CD4-positive, alpha-beta T cell (primary cell): ENCODE measurements at regions not wholly inside any gene's neighbourhood (a gene's known extent, or its start where the extent isn't known, plus 50 kb on each side); places are given as distances from the start of the nearest gene placed in this dataset.

Experiments
- ATAC-seq: fragments of 200-7000 bp; cut with Tn5 transposase; one replicate; pipeline ENCODE4 v1.10.0; 2022; ENCODE audit warnings: mild to moderate bottlenecking; ENCODE audit not compliant: poor library complexity
- CTCF ChIA-PET: fragments of 350-600 bp; sonication (Branson Sonifier 250); formaldehyde crosslinking; loops from one replicate; lab custom pipeline; 2021; ENCODE audit warnings: antibody characterized with exemption, inconsistent platforms; lab: Charles Lee
- POLR2A ChIA-PET: fragments of 350-600 bp; sonication (Branson Sonifier 250); formaldehyde crosslinking; loops from one replicate; lab custom pipeline; 2021; ENCODE audit warnings: antibody characterized with exemption, inconsistent platforms; lab: Charles Lee
- DNase-seq, 14 experiments: peaks; one replicate each; pipeline ENCODE4 v3.0.0-alpha.2; 2013 to 2020; ENCODE audit warnings: mixed read lengths in 2 of 14
- H3K27ac ChIP-seq, 2 donors: one replicate each; pipeline versions ENCODE4 v1.5.1 to v1.7.0; 2013; ENCODE audit warnings: low read length in 2 of 2, low read depth in 1 of 2, mild to moderate bottlenecking in 1 of 2
- H3K27me3 ChIP-seq, 2 experiments: 1 replicate in 1 of 2; 2 replicates in 1 of 2; pipeline versions ENCODE4 v1.6.1 to v1.7.0; 2013; ENCODE audit warnings: low read length in 2 of 2, control low read depth in 1 of 2, mild to moderate bottlenecking in 1 of 2, moderate library complexity in 1 of 2; ENCODE audit not compliant: insufficient read depth in 2 of 2, control insufficient read depth in 1 of 2
- H3K36me3 ChIP-seq: one replicate; pipeline ENCODE4 v1.6.1; 2013; ENCODE audit warnings: low read length, control low read depth; ENCODE audit not compliant: insufficient read depth
- H3K4me1 ChIP-seq: one replicate; pipeline ENCODE4 v1.6.1; 2013; ENCODE audit warnings: low read length, control low read depth; ENCODE audit not compliant: insufficient read depth
- H3K4me3 ChIP-seq: one replicate; pipeline ENCODE4 v1.5.1; 2013; ENCODE audit warnings: mild to moderate bottlenecking, low read length, moderate library complexity
- H3K9me3 ChIP-seq, 2 experiments: 1 replicate in 1 of 2; 2 replicates in 1 of 2; pipeline versions ENCODE4 v1.6.1 to v1.7.0; 2013; ENCODE audit warnings: low read length in 2 of 2, mild to moderate bottlenecking in 2 of 2, control low read depth in 1 of 2, moderate library complexity in 1 of 2; ENCODE audit not compliant: control insufficient read depth in 1 of 2, insufficient read depth in 1 of 2
- H3K27ac Mint-ChIP-seq: one replicate; pipeline ENCODE4 v1.8.0; 2020; ENCODE audit warnings: mixed read lengths
- H3K27me3 Mint-ChIP-seq: one replicate; pipeline ENCODE4 v1.8.0; 2021; ENCODE audit warnings: mixed read lengths
- H3K36me3 Mint-ChIP-seq: one replicate; pipeline ENCODE4 v1.8.0; 2021; ENCODE audit warnings: low read depth, mixed read lengths
- H3K4me1 Mint-ChIP-seq: one replicate; pipeline ENCODE4 v1.8.0; 2021; ENCODE audit warnings: low read depth, mixed read lengths
- H3K4me3 Mint-ChIP-seq: one replicate; pipeline ENCODE4 v1.8.0; 2020; ENCODE audit warnings: mild to moderate bottlenecking, mixed read lengths
- H3K9me3 Mint-ChIP-seq: one replicate; pipeline ENCODE4 v1.8.0; 2020; ENCODE audit warnings: mixed read lengths
- CTCF ChIP-seq: fragments of 200-600 bp; IDR thresholded peaks from one replicate; pipeline ENCODE4 v1.8.0; 2022; ENCODE audit warnings: antibody characterized with exemption, mild to moderate bottlenecking
- intact Hi-C, 2 experiments: fragments of 100-400 bp; cut with DNase I in 1 of 2; cut with micrococcal nuclease in 1 of 2; formaldehyde crosslinking; loops; one replicate each; pipeline versions ENCODE4 v1.15.1 to v1.9.0; 2023 to 2025; cut with DNase I, micrococcal nuclease

GRCh38 chr2:9755638-9756037 lies 87.6 kb upstream of the TAF1B start:
- ATAC-seq (no peak), DNase-seq (no peak)
- intact Hi-C loops: no loop called here
- no peak for TF ChIP-seq CTCF
- H3K9me3 ChIP-seq: no peaks in the 10 kb centered on the region
- H3K36me3 ChIP-seq: no peaks in the 10 kb centered on the region
- peaks cover 57% of the 10 kb centered on the region for H3K4me1 ChIP-seq
- peaks cover 54% of the 10 kb centered on the region for H3K4me1 Mint-ChIP-seq
- ChIA-PET POLR2A (no interaction called here), CTCF (interaction anchor here (1.0 kb wide), 1 partner anchor 15 kb away, joined by 4 read pairs; no protein-coding TSS in a partner anchor)
- H3K36me3 Mint-ChIP-seq: no peaks in the 10 kb centered on the region
- H3K4me3 Mint-ChIP-seq: no peak overlapping the region
- H3K4me3 ChIP-seq: no peak overlapping the region
- H3K27me3 Mint-ChIP-seq: peaks cover 11% of the 10 kb centered on the region
- no peak overlapping the region for H3K27ac Mint-ChIP-seq
- no peaks in the 10 kb centered on the region for H3K9me3 Mint-ChIP-seq
- H3K27me3 ChIP-seq: peaks cover 0 to 4% of the 10 kb centered on the region in 2 experiments
- H3K27ac ChIP-seq: no peak overlapping the region

DNA sequence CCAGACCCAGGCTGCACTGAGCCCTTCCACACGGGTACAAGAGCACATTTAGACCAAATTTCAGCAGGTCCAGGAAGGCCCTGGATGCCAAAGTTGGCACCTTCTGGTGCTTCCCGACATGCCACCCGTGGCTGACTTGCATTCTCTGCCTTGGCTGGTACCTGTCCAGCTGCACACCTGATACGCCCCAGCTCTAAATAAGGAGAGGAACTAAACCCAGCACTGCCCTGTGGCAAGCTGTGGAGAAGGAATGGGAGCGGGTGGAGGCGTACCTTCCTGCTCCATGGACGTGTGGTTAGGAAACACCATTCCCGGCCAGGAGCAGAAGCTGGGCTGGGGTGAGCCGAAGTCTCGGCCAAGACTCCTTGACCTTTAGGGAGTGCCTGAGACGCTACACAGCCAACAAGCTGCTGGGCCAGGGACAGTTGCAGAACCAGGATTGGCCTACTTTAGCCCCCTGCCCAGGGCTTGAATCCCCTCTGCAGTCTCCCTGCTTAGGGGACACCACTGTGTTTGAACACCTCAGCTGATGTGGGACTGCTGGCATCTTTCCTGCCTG lies 86.5 kb upstream of the TAF1B start:
- H3K4me1 Mint-ChIP-seq: peaks cover 50% of the 10 kb centered on the region
- no peaks in the 10 kb centered on the region for H3K9me3 Mint-ChIP-seq
- H3K4me1 ChIP-seq: peaks cover 57% of the 10 kb centered on the region
- H3K36me3 Mint-ChIP-seq: no peaks in the 10 kb centered on the region
- ATAC-seq: no peak
- intact Hi-C loops: no loop called here
- CTCF ChIA-PET: interaction anchor here (1.0 kb wide), 1 partner anchor 14 kb away, joined by 4 read pairs; no protein-coding TSS in a partner anchor
- H3K27ac Mint-ChIP-seq: no peak overlapping the region
- H3K27me3 ChIP-seq: peaks cover 0 to 4% of the 10 kb centered on the region in 2 experiments
- H3K4me3 Mint-ChIP-seq: no peak overlapping the region
- H3K27ac ChIP-seq: no peak overlapping the region
- no peak for TF ChIP-seq CTCF
- no peak overlapping the region for H3K4me3 ChIP-seq
- no peaks in the 10 kb centered on the region for H3K36me3 ChIP-seq
- peaks cover 11% of the 10 kb centered on the region for H3K27me3 Mint-ChIP-seq
- POLR2A ChIA-PET: no interaction called here
- no peak for DNase-seq
- H3K9me3 ChIP-seq: no peaks in the 10 kb centered on the region

GRCh38 chr2:9757501-9758264 lies 85.6 kb upstream of the TAF1B start:
- intact Hi-C loops: no loop called here
- peaks cover 0 to 4% of the 10 kb centered on the region in 2 experiments for H3K27me3 ChIP-seq
- ChIA-PET POLR2A (no interaction called here), CTCF (interaction anchor here (1.2 kb wide), 1 partner anchor 9 kb away, joined by 3 read pairs; no protein-coding TSS in a partner anchor)
- Mint-ChIP-seq H3K27me3 (peaks cover 11% of the 10 kb centered on the region), H3K36me3 (no peaks in the 10 kb centered on the region), H3K9me3 (no peaks in the 10 kb centered on the region), H3K4me3 (no peak overlapping the region), H3K27ac (no peak overlapping the region), H3K4me1 (peaks cover 44% of the 10 kb centered on the region)
- H3K4me3 ChIP-seq: no peak overlapping the region
- no peak overlapping the region for H3K27ac ChIP-seq
- DNase-seq (no peak), ATAC-seq (no peak)
- H3K4me1 ChIP-seq: peaks cover 49% of the 10 kb centered on the region
- no peaks in the 10 kb centered on the region for H3K9me3 ChIP-seq
- no peaks in the 10 kb centered on the region for H3K36me3 ChIP-seq
- TF ChIP-seq CTCF: no peak
